Testis (tissue), 2 donors: ENCODE measurements at regions not wholly inside any gene's neighbourhood (a gene's known extent, or its start where the extent isn't known, plus 50 kb on each side); places are given as distances from the start of the nearest gene placed in this dataset.

ENCODE experiments used
- DNase-seq: peaks from one replicate; pipeline ENCODE4 v3.0.0-alpha.2; 2019
- H3K27ac ChIP-seq, 2 donors: fragments of 200-600 bp; sonication (generic); one replicate each; pipeline ENCODE4 v1.5.1; 2019
- H3K27me3 ChIP-seq: fragments of 200-600 bp; sonication (generic); one replicate; pipeline ENCODE4 v1.5.1; 2019
- H3K36me3 ChIP-seq: fragments of 200-600 bp; sonication (generic); one replicate; pipeline ENCODE4 v1.5.1; 2017; ENCODE audit warnings: low read depth; ENCODE audit errors: missing control alignments
- H3K4me1 ChIP-seq: fragments of 200-600 bp; sonication (generic); one replicate; pipeline ENCODE4 v1.5.1; 2019
- H3K4me3 ChIP-seq, 2 donors: fragments of 200-600 bp; sonication (generic); one replicate each; pipeline ENCODE4 v1.5.1; 2017 to 2019
- H3K9me3 ChIP-seq: fragments of 200-600 bp; sonication (generic); one replicate; pipeline ENCODE4 v1.5.1; 2017
- POLR2A ChIP-seq: fragments of 450-650 bp; IDR thresholded peaks from one replicate; pipeline ENCODE4 v1.6.1; 2017; ENCODE audit warnings: antibody characterized with exemption, mild to moderate bottlenecking, moderate library complexity
- WGBS, 2 donors: methylation state at CpG; one replicate each; pipeline ENCODE4 v1.1.5; 2018; 5-methylcytosine and 5-hydroxymethylcytosine counted together
- intact Hi-C: fragments of 100-400 bp; cut with DNase I; formaldehyde crosslinking; loops from one replicate; pipeline ENCODE4 v1.15.1; 2023; ENCODE audit warnings: low total_unique reads
- TF ChIP-seq, protein P1 (sequence below), 3 experiments: fragments of 450-650 bp in 2 of 3; fragments of 200-600 bp in 1 of 3; sonication (generic) in 1 of 3; IDR thresholded peaks; one replicate each; pipeline ENCODE4 v1.5.1; 2016 to 2019; ENCODE audit warnings: antibody characterized with exemption in 3 of 3, mild to moderate bottlenecking in 2 of 3, moderate library complexity in 1 of 3

DNA sequence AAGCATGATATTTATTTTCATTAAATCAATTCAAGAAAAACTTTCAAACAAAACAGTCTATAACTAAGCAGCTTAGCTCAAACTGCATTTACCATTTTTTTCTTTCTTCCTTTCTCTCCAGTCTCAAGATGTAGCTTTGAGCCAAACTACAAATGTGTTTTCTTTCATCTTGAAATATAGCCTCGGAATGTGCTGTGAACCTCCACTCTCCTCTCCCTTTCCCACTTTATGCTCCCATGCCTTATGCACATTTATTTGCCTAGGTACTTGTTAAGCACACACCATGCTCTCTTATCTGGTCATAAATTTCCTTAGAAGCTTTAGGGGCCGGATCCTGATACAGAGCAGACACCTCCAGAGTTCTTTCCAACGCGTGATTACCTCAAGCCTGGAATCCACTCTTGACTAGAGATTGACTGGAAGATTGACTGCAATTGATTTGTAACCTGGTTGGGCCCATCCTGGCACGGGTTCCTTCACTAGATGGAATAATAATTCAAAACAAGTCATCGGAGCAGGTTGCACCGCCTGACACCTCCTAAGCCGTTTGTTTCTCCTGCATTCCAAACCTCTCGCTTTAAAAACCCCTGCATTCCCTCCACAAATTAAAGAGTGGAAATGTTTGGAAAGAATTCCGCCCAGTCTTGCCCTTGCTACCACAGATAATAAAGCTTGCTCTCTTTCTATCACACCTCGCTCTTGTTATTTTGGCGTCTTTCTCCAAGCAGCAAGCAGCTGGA lies 344.7 kb downstream of the CHL1 start:
- 42 to 43% methylated on average over 12 of the region's 12 CpGs for WGBS, 2 donors
- Histone ChIP-seq H3K27ac (no peak overlapping the region), H3K27me3 (no peaks in the 10 kb centered on the region), H3K4me1 (no peaks in the 10 kb centered on the region), H3K9me3 (no peaks in the 10 kb centered on the region), H3K36me3 (no peaks in the 10 kb centered on the region), H3K4me3 (no peak overlapping the region)
- TF ChIP-seq, protein P1, sequence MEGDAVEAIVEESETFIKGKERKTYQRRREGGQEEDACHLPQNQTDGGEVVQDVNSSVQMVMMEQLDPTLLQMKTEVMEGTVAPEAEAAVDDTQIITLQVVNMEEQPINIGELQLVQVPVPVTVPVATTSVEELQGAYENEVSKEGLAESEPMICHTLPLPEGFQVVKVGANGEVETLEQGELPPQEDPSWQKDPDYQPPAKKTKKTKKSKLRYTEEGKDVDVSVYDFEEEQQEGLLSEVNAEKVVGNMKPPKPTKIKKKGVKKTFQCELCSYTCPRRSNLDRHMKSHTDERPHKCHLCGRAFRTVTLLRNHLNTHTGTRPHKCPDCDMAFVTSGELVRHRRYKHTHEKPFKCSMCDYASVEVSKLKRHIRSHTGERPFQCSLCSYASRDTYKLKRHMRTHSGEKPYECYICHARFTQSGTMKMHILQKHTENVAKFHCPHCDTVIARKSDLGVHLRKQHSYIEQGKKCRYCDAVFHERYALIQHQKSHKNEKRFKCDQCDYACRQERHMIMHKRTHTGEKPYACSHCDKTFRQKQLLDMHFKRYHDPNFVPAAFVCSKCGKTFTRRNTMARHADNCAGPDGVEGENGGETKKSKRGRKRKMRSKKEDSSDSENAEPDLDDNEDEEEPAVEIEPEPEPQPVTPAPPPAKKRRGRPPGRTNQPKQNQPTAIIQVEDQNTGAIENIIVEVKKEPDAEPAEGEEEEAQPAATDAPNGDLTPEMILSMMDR (IDR thresholded peaks at IDR 0.05) = no peak
- no peak for TF ChIP-seq POLR2A
- intact Hi-C loops = no loop called here
- no peak for DNase-seq

DNA sequence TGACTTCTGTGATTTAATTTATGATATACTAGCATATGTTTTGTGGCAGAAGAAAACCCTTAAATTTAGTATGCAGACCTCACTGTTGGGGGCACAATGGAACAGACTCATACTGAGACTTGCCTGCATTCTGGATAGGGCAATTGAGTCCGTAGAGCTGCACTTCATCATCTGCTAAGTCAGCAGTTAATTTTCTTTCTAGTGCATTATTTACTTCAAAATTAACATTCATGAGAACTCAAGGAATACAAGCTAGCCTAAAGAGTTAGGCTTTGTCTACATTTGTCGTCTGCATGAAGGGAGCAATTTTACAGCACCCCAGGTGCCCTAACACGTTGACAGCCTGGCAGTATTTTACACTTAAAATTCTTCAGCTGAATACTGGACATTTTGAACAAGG lies 345.5 kb downstream of the CHL1 start:
- H3K4me3 ChIP-seq = no peak overlapping the region
- intact Hi-C loops = no loop called here
- H3K36me3 ChIP-seq = no peaks in the 10 kb centered on the region
- H3K4me1 ChIP-seq = no peaks in the 10 kb centered on the region
- H3K27ac ChIP-seq = no peak overlapping the region
- TF ChIP-seq, protein P1 (IDR thresholded peaks at IDR 0.05) = no peak
- TF ChIP-seq POLR2A = no peak
- no peak for DNase-seq
- H3K27me3 ChIP-seq = no peaks in the 10 kb centered on the region
- H3K9me3 ChIP-seq = no peaks in the 10 kb centered on the region
- 64 to 68% methylated on average over 3 of the region's 3 CpGs for WGBS, 2 donors

DNA sequence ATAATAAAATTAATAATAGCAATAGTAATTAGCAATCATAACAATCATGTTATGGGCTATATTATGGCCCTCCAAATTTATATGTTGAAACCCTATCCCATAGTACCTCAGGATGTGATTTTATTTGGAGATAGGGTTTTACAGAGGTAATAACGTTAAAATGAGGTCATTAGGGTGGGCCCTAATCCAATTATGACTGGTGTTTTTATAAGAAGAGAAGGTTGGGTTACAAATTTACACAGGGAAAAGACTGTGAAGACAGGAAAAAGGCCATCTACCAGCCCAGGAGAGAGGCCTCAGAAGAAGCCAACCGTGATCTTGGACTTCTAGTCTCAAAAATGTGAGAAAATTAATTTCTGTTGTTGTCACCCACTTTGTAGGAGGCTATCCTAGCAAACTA lies 353.1 kb downstream of the CHL1 start:
- intact Hi-C loops = no loop called here
- no peaks in the 10 kb centered on the region for H3K9me3 ChIP-seq
- H3K36me3 ChIP-seq = no peaks in the 10 kb centered on the region
- no peaks in the 10 kb centered on the region for H3K4me1 ChIP-seq
- no peak overlapping the region for H3K27ac ChIP-seq
- H3K27me3 ChIP-seq = no peaks in the 10 kb centered on the region
- TF ChIP-seq, protein P1 (IDR thresholded peaks at IDR 0.05) = no peak
- no peak for TF ChIP-seq POLR2A
- DNase-seq = no peak
- no peak overlapping the region for H3K4me3 ChIP-seq
- 72 to 92% methylated on average over 2 of the region's 2 CpGs for WGBS, 2 donors

DNA sequence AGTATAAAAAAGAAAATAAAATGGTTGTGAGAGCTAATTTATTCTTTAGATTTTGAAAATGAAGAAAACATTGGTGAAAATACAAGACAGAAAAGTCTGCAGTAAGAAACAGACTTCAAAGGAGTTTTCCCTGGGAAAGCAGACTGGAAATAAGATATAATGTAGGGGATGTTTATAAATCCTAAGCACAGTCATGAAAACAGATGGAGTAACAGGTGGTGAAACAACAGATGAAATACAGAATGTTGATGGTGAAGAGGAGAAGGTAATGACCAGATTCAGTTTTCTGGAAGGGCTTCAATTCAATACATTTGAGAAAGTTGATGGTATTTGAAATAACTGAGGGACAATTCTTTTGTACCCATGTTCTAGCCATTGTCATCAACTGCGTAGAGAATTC lies 353.9 kb downstream of the CHL1 start:
- H3K9me3 ChIP-seq = no peaks in the 10 kb centered on the region
- 98 to 100% methylated on average over 1 of the region's 1 CpG for WGBS, 2 donors
- no peaks in the 10 kb centered on the region for H3K4me1 ChIP-seq
- H3K36me3 ChIP-seq = no peaks in the 10 kb centered on the region
- intact Hi-C loops = no loop called here
- no peaks in the 10 kb centered on the region for H3K27me3 ChIP-seq
- TF ChIP-seq, protein P1 (IDR thresholded peaks at IDR 0.05) = no peak
- TF ChIP-seq POLR2A = no peak
- no peak for DNase-seq
- no peak overlapping the region for H3K4me3 ChIP-seq
- H3K27ac ChIP-seq = no peak overlapping the region

DNA sequence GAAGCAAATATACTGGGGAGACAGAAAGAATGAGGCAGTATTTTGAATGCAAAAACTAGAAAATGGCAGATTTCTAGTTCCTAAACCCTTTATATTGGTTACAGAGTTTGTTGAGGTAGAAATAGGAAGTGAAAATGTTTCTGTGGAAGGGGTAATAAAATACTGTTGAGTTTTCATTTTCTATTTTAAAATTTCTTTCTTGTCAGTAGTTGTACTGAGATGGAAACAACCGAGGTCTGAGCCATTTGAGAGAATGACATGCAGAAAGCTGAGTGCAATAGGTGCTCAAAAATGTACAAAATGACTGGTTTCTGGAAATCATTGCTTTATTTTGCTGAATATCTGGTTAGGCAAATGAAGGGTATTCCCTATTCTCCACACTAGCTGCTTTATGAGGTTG lies 361.4 kb downstream of the CHL1 start:
- no peak for DNase-seq
- Histone ChIP-seq H3K4me3 (no peak overlapping the region), H3K36me3 (no peaks in the 10 kb centered on the region), H3K4me1 (no peaks in the 10 kb centered on the region), H3K9me3 (no peaks in the 10 kb centered on the region), H3K27ac (no peak overlapping the region), H3K27me3 (no peaks in the 10 kb centered on the region)
- 78 to 82% methylated on average over 1 of the region's 1 CpG for WGBS, 2 donors
- intact Hi-C loops = no loop called here
- TF ChIP-seq POLR2A = no peak
- TF ChIP-seq, protein P1 (IDR thresholded peaks at IDR 0.05) = no peak
